NCI-H1417 (cell line): ENCODE measurements at regions not wholly inside any gene's neighbourhood (a gene's known extent, or its start where the extent isn't known, plus 50 kb on each side); places are given as distances from the start of the nearest gene placed in this dataset.

ENCODE experiments used
- DNase-seq, 3 experiments: peaks; one replicate each; lab custom pipeline; 2025; lab: John Stamatoyannopoulos, UW

DNA sequence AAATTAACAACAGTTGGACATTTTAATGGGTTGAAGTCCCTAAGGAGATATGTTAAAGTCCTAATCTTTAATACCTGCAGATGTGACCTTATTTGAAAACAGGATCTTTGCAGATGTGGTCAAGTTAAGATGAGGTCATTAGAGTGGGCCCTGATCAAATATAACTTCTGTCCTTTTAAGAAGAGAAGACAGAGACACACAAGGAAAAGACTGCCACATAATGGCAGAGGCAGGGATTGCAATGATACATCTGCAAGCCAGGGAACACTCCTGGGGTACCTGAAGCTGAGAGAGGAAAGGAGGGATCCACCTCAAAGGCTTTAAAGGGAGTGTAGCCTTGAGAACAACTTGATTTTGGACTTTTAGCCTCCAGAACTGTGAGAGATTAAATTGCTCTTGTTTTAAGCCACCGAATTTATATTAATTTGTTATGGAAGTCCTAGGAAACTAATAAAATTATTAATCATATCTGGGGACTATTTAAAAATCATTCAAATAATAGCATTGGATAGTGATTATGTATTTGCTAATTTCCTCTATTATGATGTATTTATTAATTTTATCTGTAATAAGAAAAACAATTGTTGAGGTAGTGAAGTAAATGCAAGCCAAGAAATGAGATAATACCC, 700.0 kb upstream of the PCDH15 start:
- DNase-seq: peak in 2 of 3 experiments; percentile 25 to 56

DNA sequence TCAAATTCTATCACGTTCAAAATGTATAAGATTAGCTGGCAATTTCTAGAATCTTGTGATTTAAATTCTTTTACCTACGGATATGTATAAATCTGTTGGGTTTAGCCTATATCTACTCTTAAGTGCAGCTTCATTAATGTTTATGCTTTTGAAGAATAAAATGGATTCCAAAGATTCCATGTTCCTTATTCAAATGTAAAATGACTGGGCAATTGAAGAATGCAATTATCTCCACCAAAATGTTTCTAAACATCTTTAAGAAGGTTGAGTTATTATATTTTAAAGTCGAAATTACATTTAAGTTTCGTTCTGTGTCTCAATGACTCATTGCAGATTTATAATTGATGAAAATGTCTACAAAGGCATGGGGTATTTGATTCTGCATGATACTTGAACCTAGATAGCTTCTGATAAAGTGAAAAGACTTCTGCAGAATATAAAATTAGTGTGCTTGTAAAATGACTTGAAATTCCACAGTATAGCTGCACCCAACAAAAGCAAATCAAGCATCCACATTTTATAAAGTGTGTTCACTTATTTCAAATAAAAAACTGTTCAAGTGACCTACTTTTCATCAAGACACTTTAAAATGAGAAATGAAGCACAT, 697.0 kb upstream of the PCDH15 start:
- no peak for DNase-seq

DNA sequence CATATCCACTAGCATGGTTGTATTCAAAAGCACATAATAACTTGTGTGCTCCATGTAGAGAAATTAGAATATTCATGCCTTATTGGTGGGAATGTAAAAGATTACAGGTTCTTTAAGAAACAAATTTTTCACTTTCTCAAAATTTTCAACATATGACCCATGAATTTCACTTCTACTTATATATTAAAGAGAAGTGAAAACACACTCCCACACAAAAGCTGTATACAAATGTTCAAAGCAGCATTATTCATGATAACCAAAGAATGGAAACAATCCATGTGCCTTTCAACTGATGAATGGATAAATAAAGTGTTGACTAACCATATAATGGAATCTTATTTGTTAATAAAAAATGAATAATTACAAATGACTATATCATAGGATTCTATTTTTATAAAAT, 694.5 kb upstream of the PCDH15 start:
- no peak for DNase-seq

DNA sequence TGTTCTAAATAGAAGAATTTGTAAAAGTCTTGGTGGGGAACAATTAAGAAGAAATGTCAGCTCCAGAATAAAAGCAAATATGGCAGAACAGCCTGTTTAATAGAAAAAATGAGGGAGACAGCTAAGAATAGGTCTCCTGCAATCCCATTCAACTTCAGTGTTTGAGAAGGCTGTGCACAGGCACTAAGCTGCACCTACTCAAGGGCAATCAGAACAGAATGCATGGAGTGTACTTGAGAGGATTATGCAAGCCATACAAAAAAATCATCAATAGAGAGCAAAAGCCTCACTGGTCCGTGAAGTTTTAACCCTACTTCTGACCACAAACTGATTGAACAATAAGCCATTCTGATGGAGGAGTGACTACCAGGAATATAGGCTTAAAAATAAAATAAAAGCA, 690.7 kb upstream of the PCDH15 start:
- peak in 1 of 3 experiments; percentile 35 for DNase-seq

DNA sequence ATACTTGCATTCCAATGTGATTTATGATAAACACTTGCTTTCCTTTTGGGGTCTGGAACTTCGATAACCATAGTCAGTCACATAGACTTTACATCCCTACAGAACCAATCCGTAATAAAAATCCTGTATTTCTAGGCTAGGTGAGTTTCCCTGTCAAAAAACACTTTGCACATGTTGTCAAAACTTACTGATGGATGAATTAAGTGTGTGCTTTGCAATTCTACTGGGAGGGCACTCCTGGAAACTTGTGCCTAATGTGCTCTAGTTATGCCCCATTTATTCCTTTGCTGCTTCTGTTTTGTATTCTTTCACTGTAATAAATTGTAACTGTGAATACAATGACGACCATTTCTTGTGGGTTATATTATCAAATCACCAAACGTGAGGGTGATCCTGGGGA, 684.8 kb upstream of the PCDH15 start:
- peak in 1 of 3 experiments; percentile 21 for DNase-seq

DNA sequence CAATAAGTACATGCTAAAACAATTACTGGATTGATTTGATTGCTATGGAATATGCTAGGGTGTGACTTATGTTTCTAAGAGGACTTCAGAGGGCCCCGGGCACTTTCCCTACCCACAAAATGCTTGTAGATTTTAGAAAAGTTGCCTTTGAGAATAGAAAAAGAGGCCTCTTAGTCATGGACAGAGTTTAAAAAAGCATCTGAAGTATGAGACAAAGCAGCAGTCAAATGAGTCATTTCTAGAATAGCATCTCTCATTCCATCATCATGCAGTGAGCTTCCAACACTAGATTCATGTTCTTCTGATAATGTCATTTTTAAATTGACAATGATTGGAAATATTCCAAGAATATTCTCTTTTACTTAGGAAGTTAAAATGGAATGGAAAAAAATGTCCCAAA, 675.1 kb upstream of the PCDH15 start:
- no peak for DNase-seq

DNA sequence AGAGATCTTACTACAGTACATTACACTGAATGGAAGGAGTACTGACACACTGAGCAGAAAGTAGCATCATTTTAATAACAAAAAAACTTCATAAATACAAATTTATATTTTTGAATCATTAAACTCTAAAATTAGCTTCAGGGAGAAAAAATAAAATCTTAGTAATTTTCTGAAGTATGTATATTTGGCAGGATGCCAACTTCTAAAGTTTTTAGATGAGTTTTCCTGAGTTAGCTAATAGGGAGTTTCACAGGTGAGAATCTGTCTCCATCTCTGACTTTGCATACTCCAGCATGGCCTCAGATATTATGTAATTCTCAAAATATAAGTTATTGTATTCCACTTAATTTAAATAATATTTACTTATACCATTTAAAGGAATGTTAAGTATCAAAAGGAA, 673.2 kb upstream of the PCDH15 start:
- DNase-seq: no peak

DNA sequence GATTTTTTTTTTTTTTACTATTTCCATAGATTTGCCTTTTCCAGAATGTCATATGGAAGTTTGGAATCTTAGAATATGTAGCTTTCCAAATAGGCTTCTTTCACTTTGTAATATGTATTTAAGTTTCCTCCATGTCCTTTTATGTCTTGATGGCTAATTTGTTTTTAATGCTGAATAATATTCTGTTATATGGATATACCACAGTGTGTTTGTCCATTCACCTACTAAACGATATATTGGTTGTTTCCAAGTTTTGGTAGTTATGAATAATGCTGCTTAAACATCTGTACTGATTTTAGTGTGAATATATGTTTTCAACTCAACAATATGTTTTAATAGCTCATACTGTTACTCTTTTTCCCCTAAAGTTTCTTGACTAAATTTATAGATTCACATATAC, 669.8 kb upstream of the PCDH15 start:
- no peak for DNase-seq

DNA sequence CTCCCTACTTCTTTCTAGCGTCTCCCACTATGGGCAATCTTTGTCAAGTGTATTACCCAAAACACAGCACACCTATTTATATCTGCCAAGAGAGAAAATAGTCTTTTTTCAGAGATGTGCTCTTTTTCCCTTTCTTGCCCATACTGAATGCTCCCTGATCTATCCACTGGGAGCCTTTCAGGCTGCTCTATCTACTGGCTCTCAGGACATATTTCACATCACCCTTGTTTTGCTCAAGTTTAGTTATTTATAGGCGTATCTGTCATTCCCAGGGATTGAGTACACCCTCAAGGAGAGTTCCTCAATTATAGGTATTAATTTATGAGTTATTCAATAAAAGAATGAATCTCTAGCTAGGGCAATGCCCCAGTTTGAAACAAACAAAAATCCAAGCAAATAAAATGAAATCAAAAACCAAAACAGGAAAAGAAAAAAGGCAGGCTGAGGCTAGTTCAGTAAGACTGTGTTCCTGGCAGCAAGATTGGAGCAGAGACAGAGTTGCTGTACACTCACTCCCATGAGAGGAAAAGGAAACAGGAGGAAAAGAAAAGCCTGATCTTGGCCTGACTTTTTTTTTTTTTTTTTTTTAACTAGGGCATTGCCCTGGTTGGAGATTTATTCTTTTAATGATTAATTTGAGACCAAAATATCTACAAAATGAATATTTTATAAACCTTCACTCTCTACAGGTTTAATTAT, 665.9 kb upstream of the PCDH15 start:
- DNase-seq: no peak

DNA sequence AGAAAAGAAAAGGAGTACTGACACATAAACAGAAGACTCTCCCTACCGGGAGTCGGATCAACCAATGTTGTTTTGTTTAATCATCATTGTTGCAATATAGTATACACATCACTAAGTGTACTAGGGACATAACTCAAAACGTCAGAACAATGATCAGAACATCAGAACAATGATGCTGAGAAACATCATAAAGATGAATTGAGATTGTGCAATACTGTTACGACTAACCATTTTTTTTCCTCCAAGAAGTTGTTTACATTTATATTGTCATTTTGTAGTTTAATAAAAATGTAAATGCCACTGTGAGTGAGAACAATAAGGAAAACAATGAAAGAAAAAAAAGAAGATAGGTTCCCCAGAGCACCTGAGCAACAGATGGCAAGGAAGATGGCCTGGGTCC, 663.1 kb upstream of the PCDH15 start:
- DNase-seq: no peak

DNA sequence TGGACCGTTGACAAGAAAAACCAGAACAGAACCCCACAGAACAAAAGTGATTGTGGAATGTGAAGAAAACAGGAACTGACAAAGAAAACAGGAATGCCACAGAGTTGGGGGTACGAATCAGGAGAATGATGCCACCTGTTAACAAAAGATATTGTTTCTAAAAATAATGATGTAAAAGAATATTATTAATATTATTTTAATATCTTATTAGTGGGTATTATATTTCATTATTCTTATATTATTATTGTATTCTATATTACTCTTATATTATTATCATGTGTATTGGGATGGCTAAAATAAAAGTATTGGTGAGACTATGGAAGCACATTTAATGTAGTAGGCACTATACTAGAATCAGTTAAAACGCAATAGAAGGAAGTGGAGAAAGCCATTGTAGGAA, 659.0 kb upstream of the PCDH15 start:
- no peak for DNase-seq

DNA sequence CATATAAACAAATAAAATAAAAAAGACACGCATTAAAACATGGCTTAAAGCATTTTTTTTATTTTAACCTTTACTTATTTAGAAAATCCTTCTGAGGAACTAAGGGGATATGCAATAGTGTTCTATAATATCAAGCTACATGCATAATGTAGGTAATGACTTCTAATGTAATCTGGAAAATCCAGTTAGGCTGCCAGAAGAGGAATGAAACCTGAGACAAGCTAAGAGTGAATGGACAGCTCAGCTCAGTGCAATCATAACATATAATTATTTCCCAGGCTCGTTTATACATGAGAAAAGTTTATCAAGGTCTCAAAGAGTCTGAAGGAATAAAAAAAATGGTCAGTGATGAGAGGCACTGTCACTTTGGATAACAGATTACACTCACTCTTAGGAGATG, 649.0 kb upstream of the PCDH15 start:
- DNase-seq: peak in 1 of 3 experiments; percentile 4

DNA sequence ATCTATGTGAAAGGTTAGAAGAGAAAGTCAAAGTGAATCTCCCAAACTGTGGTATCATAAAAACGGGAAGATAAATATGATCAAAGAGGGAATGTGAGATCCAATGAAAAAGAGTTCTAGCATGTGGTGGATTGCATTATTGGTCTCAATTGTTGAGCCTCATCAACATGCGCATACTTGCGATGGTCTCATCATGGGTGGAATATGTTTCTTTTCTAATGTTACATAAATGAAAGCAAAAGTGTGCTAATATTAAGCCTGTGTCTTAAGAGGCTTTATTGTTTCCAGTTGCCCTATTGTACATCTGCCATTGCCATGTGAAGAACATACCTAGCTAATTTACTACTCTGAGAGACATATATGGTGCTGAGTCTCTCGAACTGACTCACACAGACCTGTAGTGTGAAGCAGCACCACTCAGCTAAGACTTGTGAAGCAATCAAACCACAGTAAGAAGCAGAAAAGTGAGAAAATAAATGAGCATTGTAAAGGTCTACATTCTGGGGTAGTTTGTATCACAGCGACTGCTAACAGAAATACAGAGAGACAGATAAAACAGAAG, 645.5 kb upstream of the PCDH15 start:
- DNase-seq: no peak

DNA sequence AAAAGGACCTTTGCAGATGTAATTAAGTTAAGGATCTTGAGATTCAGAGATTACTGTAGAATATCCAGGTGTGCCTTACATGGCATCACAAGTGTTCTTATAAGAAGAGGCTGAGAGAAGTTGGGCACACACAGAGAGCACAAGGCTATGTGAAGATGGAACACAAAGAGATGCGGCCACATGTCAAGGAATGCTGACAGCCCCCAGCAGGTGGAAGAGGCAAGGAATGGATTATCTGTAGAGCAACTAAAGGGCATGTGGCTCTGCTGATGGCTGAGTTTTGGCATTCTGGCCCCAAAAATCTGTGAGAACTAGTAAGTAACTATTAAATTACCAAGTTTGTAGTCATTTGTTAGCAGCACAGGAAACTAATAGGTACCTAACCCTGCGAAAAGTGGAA, 640.7 kb upstream of the PCDH15 start:
- no peak for DNase-seq

DNA sequence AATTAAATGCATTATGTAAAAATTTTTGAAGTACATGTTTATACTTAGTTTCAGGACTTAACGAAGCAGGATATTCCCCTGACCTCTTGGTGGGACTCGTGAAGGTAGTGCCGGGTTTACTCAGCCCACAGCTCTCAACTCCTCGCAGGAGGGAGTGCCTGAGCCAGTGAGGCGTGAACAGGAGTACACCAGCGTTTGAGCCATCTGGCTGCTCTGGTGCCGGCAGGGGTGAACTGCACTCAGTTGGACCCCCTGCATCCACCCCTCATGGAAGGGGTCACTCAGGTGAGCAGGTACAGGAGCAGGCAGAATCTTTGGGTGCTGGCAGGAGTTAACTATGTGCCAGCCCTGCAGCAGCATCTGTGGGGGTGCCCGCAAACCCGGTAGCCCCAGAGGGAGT, 625.1 kb upstream of the PCDH15 start:
- DNase-seq: no peak

DNA sequence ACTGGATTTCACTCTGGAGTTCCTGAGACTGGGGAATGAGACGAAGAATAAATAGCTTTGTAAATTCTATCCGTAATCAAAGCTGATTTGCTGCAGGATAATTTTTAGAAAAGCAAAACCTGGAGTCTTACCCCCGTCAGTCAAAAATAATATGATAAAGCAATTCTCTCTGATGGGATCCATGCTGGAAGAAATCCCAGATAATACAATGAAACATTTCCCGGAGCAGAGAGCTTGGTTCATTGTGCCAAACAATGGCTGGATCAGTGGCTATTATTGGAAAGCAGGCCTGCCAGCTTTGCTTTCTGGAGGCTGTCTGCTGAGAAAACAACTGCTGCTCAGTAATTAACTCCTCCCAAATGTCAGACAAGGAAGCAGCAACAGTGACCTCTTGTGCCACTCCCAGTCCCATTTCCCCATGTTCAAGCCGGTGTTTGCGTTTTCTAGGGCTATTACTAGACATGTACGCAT, 609.4 kb upstream of the PCDH15 start:
- DNase-seq: peak; percentile 21 to 95 (median 84)

DNA sequence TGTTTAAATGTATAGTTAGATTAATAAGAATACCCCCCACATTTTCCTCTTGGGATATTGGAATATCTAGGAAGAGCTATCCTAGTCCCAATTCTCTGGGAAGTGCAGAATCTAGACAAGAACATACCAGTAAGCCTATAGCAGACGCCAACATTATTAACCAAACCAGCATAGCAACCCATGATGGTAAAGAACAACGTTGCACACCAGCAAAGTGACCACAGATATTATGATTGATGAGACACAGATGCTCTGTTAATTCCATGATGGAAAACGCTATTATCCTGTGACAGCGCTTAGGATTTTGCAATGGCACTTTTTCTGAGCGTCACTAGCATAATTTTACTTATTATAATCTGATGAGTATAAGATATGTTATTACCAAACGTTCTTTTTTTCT, 603.1 kb upstream of the PCDH15 start:
- DNase-seq: no peak

DNA sequence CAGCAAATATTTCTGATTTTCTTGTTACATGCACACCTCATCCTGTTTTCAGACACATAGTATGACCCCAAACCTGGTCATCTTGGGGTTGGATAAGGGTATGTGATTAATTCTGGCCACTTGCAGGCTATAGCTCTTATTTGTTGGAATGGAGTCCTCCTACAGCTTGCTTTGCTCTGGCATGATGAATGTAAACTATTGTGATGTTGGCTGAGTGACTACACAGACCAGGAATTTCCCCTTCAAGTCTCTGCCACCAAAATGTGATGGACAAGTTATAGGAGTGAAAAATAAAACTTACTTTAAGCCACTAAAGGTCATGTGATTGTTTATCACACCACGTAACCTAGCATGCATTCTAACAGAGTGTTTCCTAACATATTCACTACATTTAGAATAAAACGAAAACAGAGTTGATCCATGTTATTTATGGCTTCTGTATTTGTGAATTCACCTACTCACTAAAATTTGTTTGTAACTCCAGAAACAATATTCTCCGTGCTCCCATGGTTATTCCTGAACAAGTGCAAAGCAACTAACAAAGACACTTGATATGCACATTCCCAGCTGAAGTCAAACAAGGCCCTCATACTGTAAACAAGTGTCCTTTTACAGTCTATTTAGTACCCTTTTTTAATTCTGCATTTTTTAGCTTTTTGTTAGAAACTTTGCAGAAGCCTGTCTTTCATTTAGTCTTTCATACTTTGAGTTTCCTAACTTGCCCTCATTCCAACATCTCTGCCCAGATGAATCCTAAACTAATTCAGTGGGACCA, 599.2 kb upstream of the PCDH15 start:
- no peak for DNase-seq

DNA sequence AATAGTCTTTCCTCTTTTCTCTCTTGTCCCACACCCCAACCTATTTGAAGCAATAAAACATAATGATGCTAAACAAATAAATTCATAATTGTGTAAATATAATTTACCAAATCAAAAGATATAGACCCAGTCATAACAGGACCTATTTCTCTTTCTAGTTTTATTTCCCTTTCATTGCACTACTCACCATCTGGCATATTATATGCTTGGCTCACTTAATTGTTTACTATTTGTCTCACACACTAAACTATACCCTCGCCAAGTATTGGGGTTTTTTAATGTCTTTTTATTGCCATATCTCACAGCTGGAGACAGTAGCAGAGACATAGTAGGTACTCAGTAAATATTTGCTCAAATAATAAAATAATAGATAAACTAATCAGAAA, 597.5 kb upstream of the PCDH15 start:
- DNase-seq: peak in 1 of 3 experiments; percentile 63

DNA sequence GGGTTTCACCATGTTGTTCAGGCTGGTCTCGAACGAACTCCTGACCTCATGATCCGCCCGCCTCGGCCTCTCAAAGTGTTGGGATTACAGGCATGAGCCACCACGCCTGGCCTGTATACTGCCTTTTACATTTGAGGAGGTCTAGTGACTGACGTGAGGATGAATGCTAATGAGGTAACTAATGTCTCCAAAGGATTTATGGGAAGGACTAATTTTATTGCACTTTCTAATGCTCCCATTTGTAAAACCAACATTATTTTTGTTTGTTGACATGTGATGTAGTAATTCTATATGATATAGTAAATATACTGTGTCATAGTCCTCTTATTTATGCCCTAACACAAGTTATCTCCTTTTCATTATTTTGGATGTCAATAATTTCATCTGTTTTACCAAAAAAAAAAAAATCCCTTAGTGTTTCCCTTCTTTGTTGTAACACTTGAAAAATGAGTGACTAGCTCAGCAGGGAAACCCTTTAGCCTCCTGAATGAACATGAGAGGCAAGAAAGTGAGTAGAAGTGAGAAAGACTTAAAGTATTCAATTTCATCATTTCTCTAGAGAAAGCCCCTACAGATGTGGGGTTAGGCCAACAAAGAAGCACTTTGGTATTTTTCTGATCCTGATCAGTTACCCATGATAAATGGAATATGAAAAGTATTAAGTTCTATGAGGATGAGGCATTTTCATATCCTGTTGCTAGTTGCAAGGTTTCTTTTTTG, 596.9 kb upstream of the PCDH15 start:
- peak in 1 of 3 experiments; percentile 63 for DNase-seq

DNA sequence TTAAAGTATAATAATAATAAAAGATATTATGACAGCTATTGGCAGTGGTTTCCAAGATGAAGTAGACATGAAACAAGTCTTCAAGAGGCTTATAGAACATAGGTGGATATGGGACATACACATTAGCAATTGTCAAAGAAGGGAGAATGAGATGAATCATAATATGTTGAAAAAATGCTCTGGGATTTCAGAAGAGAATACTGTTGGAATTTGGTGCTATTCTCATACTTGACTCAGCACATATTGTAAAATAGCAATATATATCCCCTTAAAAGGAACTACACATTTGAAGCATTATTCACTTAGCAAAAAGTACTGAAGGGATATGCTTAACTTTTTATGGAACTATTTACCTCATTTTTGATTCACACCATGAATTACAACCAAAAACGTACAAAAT, 577.2 kb upstream of the PCDH15 start:
- no peak for DNase-seq

DNA sequence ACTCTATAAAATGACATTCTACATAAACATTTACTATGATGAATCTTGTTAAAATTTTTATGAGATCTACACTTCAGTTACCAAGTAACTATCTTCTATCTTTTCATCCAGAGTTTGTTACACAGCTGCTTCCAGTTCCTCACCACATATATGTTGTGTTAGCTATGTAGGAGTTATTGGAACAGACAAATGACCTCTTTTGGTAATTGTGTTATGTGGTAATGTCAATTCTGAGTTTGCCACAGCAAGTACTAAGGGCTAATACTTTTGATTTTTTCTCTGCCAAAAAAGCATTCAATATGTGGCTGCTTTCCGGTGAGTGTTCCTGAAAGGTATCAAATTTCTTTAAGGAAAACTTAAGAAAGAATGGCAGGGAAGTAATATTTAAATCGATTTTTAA, 573.9 kb upstream of the PCDH15 start:
- DNase-seq: no peak
